ENCODE measurements at regions not wholly inside any gene's neighbourhood (a gene's known extent, or its start where the extent isn't known, plus 50 kb on each side); places are given as distances from the start of the nearest gene placed in this dataset.

- H3K4me1 ChIP-seq (ENCODE audit: control insufficient read depth, insufficient read depth, low read length, poor library complexity, severe bottlenecking), result no peaks in the 10 kb centered on the region
- no peak overlapping the region for H3K27ac ChIP-seq (ENCODE audit: insufficient read depth, low read length, poor library complexity, severe bottlenecking)
- DNase-seq, result no peak
- no peaks in the 10 kb centered on the region for H3K27me3 ChIP-seq (replicated peaks; ENCODE audit: control insufficient read depth, insufficient read depth, low read length, poor library complexity, severe bottlenecking)
- H3K36me3 ChIP-seq (ENCODE audit: control insufficient read depth, insufficient read depth, low read length), result no peaks in the 10 kb centered on the region
- no peaks in the 10 kb centered on the region for H3K9me3 ChIP-seq (ENCODE audit: control insufficient read depth, low read length)
- H3K4me3 ChIP-seq (ENCODE audit: insufficient read depth, low read depth, low read length, poor library complexity, severe bottlenecking), result no peak overlapping the region
These were observed 249.0 kb downstream of the LTN1 start for GRCh38 chr21:28743723-28744122.

- H3K36me3 ChIP-seq (ENCODE audit: control insufficient read depth, insufficient read depth, low read length), result no peaks in the 10 kb centered on the region
- no peaks in the 10 kb centered on the region for H3K9me3 ChIP-seq (ENCODE audit: control insufficient read depth, low read length)
- no peak overlapping the region for H3K27ac ChIP-seq (ENCODE audit: insufficient read depth, low read length, poor library complexity, severe bottlenecking)
- H3K27me3 ChIP-seq (replicated peaks; ENCODE audit: control insufficient read depth, insufficient read depth, low read length, poor library complexity, severe bottlenecking), result no peaks in the 10 kb centered on the region
- H3K4me3 ChIP-seq (ENCODE audit: insufficient read depth, low read depth, low read length, poor library complexity, severe bottlenecking), result no peak overlapping the region
- DNase-seq, result no peak
- no peaks in the 10 kb centered on the region for H3K4me1 ChIP-seq (ENCODE audit: control insufficient read depth, insufficient read depth, low read length, poor library complexity, severe bottlenecking)
These were observed 250.2 kb downstream of the LTN1 start for GRCh38 chr21:28742527-28742926.

DNA sequence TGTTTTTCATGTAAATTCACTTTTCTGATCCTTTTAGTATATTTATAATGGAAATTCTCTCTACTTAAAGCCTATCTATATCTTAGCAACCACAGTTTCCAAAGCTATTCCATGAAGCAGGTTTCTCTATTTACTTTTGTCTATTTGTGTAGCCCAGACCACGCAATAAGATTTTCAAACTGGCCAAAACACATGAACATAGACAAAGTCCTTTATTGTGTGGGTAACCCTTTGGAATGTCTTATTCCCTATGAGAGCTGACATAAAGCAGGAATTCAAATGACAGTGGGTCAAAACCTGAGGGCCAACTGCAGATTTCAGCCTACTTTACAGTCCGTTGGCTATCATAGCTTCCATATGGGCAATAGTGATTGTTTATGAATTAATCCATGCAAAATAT, 252.6 kb downstream of the LTN1 start:
- DNase-seq, result no peak
- H3K4me3 ChIP-seq (ENCODE audit: insufficient read depth, low read depth, low read length, poor library complexity, severe bottlenecking), result no peak overlapping the region
- no peaks in the 10 kb centered on the region for H3K27me3 ChIP-seq (replicated peaks; ENCODE audit: control insufficient read depth, insufficient read depth, low read length, poor library complexity, severe bottlenecking)
- no peak overlapping the region for H3K27ac ChIP-seq (ENCODE audit: insufficient read depth, low read length, poor library complexity, severe bottlenecking)
- no peaks in the 10 kb centered on the region for H3K9me3 ChIP-seq (ENCODE audit: control insufficient read depth, low read length)
- H3K36me3 ChIP-seq (ENCODE audit: control insufficient read depth, insufficient read depth, low read length), result no peaks in the 10 kb centered on the region
- no peaks in the 10 kb centered on the region for H3K4me1 ChIP-seq (ENCODE audit: control insufficient read depth, insufficient read depth, low read length, poor library complexity, severe bottlenecking)

GRCh38 chr21:28738882-28739281, 253.8 kb downstream of the LTN1 start:
- H3K4me1 ChIP-seq (ENCODE audit: control insufficient read depth, insufficient read depth, low read length, poor library complexity, severe bottlenecking), result no peaks in the 10 kb centered on the region
- H3K27me3 ChIP-seq (replicated peaks; ENCODE audit: control insufficient read depth, insufficient read depth, low read length, poor library complexity, severe bottlenecking), result no peaks in the 10 kb centered on the region
- no peaks in the 10 kb centered on the region for H3K36me3 ChIP-seq (ENCODE audit: control insufficient read depth, insufficient read depth, low read length)
- no peaks in the 10 kb centered on the region for H3K9me3 ChIP-seq (ENCODE audit: control insufficient read depth, low read length)
- DNase-seq, result no peak
- H3K4me3 ChIP-seq (ENCODE audit: insufficient read depth, low read depth, low read length, poor library complexity, severe bottlenecking), result no peak overlapping the region
- H3K27ac ChIP-seq (ENCODE audit: insufficient read depth, low read length, poor library complexity, severe bottlenecking), result no peak overlapping the region

- Histone ChIP-seq H3K27me3 (replicated peaks; ENCODE audit: control insufficient read depth, insufficient read depth, low read length, poor library complexity, severe bottlenecking) (no peaks in the 10 kb centered on the region), H3K4me1 (ENCODE audit: control insufficient read depth, insufficient read depth, low read length, poor library complexity, severe bottlenecking) (no peaks in the 10 kb centered on the region), H3K4me3 (ENCODE audit: insufficient read depth, low read depth, low read length, poor library complexity, severe bottlenecking) (no peak overlapping the region), H3K27ac (ENCODE audit: insufficient read depth, low read length, poor library complexity, severe bottlenecking) (no peak overlapping the region), H3K9me3 (ENCODE audit: control insufficient read depth, low read length) (no peaks in the 10 kb centered on the region), H3K36me3 (ENCODE audit: control insufficient read depth, insufficient read depth, low read length) (no peaks in the 10 kb centered on the region)
- DNase-seq, result no peak
These were observed 254.3 kb downstream of the LTN1 start for GRCh38 chr21:28738420-28738704.

DNA sequence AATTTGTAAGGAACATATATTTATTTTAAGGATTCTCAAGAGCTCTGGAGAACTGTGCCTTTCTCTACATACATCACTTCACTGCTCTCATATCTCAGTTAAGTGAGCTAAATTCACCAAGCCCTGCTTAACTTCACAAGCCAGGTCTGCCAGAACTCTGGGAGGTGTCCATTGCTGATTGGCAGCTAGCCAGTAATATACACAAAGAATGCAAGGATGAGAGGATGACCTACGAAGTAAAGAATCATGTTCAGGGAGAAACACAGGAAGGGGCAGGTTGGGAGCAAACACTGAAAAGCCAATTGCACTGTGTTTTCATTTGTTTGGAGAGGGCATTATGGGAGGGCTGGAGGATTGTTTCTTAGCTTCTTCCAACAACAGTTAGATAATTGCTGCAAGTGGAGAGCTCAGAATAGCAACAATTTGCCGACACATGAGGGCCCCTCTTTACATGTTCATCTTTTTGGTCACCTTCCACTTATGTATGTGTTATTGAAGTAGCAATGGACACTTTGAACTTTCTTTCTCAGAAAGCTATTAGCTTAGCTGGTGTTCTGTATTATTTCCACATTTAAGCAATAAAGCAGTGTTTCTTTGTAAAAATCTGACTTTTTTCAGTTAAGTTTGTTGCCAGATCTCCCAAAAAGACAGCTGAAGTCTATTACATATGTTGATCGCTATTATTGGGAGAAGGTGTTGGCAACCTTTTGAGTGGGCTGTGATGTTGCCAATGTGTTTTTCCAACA, 254.8 kb downstream of the LTN1 start:
- Histone ChIP-seq H3K9me3 (ENCODE audit: control insufficient read depth, low read length) (no peaks in the 10 kb centered on the region), H3K36me3 (ENCODE audit: control insufficient read depth, insufficient read depth, low read length) (no peaks in the 10 kb centered on the region), H3K27ac (ENCODE audit: insufficient read depth, low read length, poor library complexity, severe bottlenecking) (no peak overlapping the region), H3K4me3 (ENCODE audit: insufficient read depth, low read depth, low read length, poor library complexity, severe bottlenecking) (no peak overlapping the region), H3K27me3 (replicated peaks; ENCODE audit: control insufficient read depth, insufficient read depth, low read length, poor library complexity, severe bottlenecking) (no peaks in the 10 kb centered on the region), H3K4me1 (ENCODE audit: control insufficient read depth, insufficient read depth, low read length, poor library complexity, severe bottlenecking) (no peaks in the 10 kb centered on the region)
- DNase-seq, result no peak

DNA sequence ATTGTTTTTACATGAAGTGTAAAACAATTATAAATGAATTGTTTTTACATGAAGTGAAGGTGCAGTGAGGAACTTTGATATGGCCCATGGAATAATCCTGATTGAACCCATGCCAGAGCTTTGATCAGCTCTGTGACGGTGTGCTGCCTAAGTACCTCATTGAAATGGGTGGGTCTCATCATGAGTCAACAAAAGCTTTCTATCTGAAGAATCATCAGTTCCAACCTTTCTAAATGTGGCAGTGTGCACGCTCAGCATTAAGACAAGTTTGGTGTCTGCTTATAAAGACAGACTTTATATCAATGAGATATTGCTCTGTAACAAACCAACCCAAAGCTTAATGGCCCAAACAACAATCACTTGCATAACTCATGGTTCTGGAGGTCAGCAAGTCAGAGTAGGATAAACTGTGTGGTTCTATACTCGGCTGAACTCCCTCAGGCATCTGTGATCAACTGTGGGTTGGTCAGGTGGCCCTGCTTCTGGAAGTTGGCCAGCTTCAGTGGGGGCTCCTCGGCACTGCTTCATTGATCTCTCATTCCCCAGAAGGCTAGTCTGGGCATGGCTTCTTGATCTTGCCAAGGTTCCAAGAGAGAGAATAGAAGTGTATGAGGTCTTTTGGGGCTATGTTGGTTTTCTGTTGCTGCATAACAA, 258.0 kb downstream of the LTN1 start:
- H3K27me3 ChIP-seq (replicated peaks; ENCODE audit: control insufficient read depth, insufficient read depth, low read length, poor library complexity, severe bottlenecking), result no peaks in the 10 kb centered on the region
- no peak overlapping the region for H3K27ac ChIP-seq (ENCODE audit: insufficient read depth, low read length, poor library complexity, severe bottlenecking)
- H3K4me3 ChIP-seq (ENCODE audit: insufficient read depth, low read depth, low read length, poor library complexity, severe bottlenecking), result no peak overlapping the region
- no peaks in the 10 kb centered on the region for H3K36me3 ChIP-seq (ENCODE audit: control insufficient read depth, insufficient read depth, low read length)
- no peaks in the 10 kb centered on the region for H3K9me3 ChIP-seq (ENCODE audit: control insufficient read depth, low read length)
- no peaks in the 10 kb centered on the region for H3K4me1 ChIP-seq (ENCODE audit: control insufficient read depth, insufficient read depth, low read length, poor library complexity, severe bottlenecking)
- no peak for DNase-seq

DNA sequence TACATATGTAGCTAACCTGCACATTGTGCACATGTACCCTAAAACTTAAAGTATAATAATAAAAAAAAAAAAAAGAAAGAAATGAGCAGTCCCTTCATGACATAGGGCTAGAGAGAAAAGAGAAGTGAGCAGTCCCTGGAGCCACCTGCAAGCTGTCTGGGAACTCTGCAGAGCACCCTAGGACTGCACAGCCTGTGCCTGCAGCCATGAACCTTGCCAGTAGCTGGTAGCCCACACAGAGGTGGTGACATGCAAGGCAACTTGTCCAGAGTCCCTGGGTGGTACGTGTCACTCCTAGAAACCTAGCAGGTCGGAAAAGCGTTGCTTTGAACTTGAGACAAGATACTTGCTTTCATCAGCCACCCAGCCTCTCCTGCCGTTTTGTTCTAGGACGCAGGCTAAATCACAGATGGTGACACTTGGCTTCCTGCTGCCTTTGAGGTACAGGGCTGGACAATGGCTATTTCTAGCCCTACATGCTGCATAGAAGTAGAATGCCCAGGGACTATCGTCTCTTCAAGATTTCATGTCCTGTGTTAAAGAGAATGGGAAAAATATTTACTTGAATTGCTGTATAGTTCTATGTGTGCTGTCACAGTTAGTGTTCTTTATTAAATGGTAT, 260.9 kb downstream of the LTN1 start:
- H3K4me1 ChIP-seq (ENCODE audit: control insufficient read depth, insufficient read depth, low read length, poor library complexity, severe bottlenecking), result no peaks in the 10 kb centered on the region
- no peak overlapping the region for H3K4me3 ChIP-seq (ENCODE audit: insufficient read depth, low read depth, low read length, poor library complexity, severe bottlenecking)
- DNase-seq, result no peak
- no peaks in the 10 kb centered on the region for H3K9me3 ChIP-seq (ENCODE audit: control insufficient read depth, low read length)
- H3K36me3 ChIP-seq (ENCODE audit: control insufficient read depth, insufficient read depth, low read length), result no peaks in the 10 kb centered on the region
- no peak overlapping the region for H3K27ac ChIP-seq (ENCODE audit: insufficient read depth, low read length, poor library complexity, severe bottlenecking)
- no peaks in the 10 kb centered on the region for H3K27me3 ChIP-seq (replicated peaks; ENCODE audit: control insufficient read depth, insufficient read depth, low read length, poor library complexity, severe bottlenecking)

- no peak overlapping the region for H3K27ac ChIP-seq (ENCODE audit: insufficient read depth, low read length, poor library complexity, severe bottlenecking)
- no peaks in the 10 kb centered on the region for H3K36me3 ChIP-seq (ENCODE audit: control insufficient read depth, insufficient read depth, low read length)
- no peaks in the 10 kb centered on the region for H3K9me3 ChIP-seq (ENCODE audit: control insufficient read depth, low read length)
- H3K4me3 ChIP-seq (ENCODE audit: insufficient read depth, low read depth, low read length, poor library complexity, severe bottlenecking), result no peak overlapping the region
- no peak for DNase-seq
- no peaks in the 10 kb centered on the region for H3K27me3 ChIP-seq (replicated peaks; ENCODE audit: control insufficient read depth, insufficient read depth, low read length, poor library complexity, severe bottlenecking)
- no peaks in the 10 kb centered on the region for H3K4me1 ChIP-seq (ENCODE audit: control insufficient read depth, insufficient read depth, low read length, poor library complexity, severe bottlenecking)
These were observed 262.8 kb downstream of the LTN1 start for GRCh38 chr21:28729887-28730286.

DNA sequence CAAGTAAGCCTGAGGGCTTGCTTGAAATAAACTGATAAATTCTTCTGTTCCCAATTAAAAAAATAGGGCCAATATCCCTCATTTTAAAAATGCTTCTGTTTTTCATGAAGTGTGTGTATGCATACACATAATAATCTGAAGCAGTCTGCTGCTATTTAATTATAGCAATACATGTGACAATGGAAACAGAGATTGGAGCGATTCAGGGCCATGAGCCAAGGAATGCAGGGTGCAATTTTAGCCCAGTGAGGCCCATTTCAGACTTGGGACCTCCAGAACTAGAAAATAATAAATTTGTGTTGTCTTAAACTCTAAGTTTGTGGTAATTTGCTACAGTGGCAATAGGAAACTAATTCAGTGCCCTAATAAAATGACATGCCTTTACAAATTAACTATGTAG, 264.9 kb downstream of the LTN1 start:
- DNase-seq, result no peak
- Histone ChIP-seq H3K27ac (ENCODE audit: insufficient read depth, low read length, poor library complexity, severe bottlenecking) (no peak overlapping the region), H3K4me1 (ENCODE audit: control insufficient read depth, insufficient read depth, low read length, poor library complexity, severe bottlenecking) (no peaks in the 10 kb centered on the region), H3K36me3 (ENCODE audit: control insufficient read depth, insufficient read depth, low read length) (no peaks in the 10 kb centered on the region), H3K27me3 (replicated peaks; ENCODE audit: control insufficient read depth, insufficient read depth, low read length, poor library complexity, severe bottlenecking) (no peaks in the 10 kb centered on the region), H3K9me3 (ENCODE audit: control insufficient read depth, low read length) (no peaks in the 10 kb centered on the region), H3K4me3 (ENCODE audit: insufficient read depth, low read depth, low read length, poor library complexity, severe bottlenecking) (no peak overlapping the region)

All from effector memory CD4-positive, alpha-beta T cell (primary cell).